SK-N-SH treated with all-trans-retinoic acid at 6 μM for 48 hours (cell line): ENCODE measurements at regions not wholly inside any gene's neighbourhood (a gene's known extent, or its start where the extent isn't known, plus 50 kb on each side); places are given as distances from the start of the nearest gene placed in this dataset.

ENCODE experiments used
- ATAC-seq: fragments of 200-7000 bp; cut with Tn5 transposase; 3 replicates; pipeline ENCODE4 v1.9.1; 2020; ENCODE audit warnings: mild to moderate bottlenecking, moderate library complexity
- ARNTL ChIP-seq: fragments of 450-650 bp; formaldehyde crosslinking; IDR thresholded peaks from 2 replicates; pipeline ENCODE4 v1.5.0; 2020; ENCODE audit warnings: low read depth, mild to moderate bottlenecking, moderate library complexity, borderline replicate concordance
- BACH2 ChIP-seq: fragments of 250-450 bp; sonication (Bioruptor Pico); IDR thresholded peaks from 2 replicates; pipeline ENCODE4 v1.9.0; 2021; ENCODE audit warnings: mild to moderate bottlenecking, borderline replicate concordance
- ESRRG ChIP-seq: fragments of 250-450 bp; sonication (Bioruptor Pico); IDR thresholded peaks from 2 replicates; pipeline ENCODE4 v1.6.1; 2021; ENCODE audit warnings: mild to moderate bottlenecking
- GLIS3 ChIP-seq: fragments of 250-450 bp; sonication (Bioruptor Pico); IDR thresholded peaks from 2 replicates; pipeline ENCODE4 v1.5.0; 2020; ENCODE audit warnings: mild to moderate bottlenecking, moderate library complexity
- ISL1 ChIP-seq: fragments of 250-450 bp; sonication (Bioruptor Pico); IDR thresholded peaks from 2 replicates; pipeline ENCODE4 v2.1.2; 2022; ENCODE audit warnings: mild to moderate bottlenecking, moderate library complexity
- OSR1 ChIP-seq: fragments of 250-450 bp; sonication (Bioruptor Pico); IDR thresholded peaks from 2 replicates; pipeline ENCODE4 v1.8.0; 2022; ENCODE audit warnings: moderate library complexity, mild to moderate bottlenecking, inconsistent platforms
- PPARA ChIP-seq: fragments of 250-450 bp; sonication (Bioruptor Pico); IDR thresholded peaks from 2 replicates; pipeline ENCODE4 v1.5.0; 2020; ENCODE audit warnings: mild to moderate bottlenecking, borderline replicate concordance
- RARB ChIP-seq: fragments of 250-450 bp; sonication (Bioruptor Pico); IDR thresholded peaks from 2 replicates; pipeline ENCODE4 v1.8.0; 2021; ENCODE audit warnings: mild to moderate bottlenecking, moderate library complexity
- SNAI2 ChIP-seq: fragments of 250-450 bp; sonication (Bioruptor Pico); IDR thresholded peaks from 2 replicates; pipeline ENCODE4 v1.5.0; 2020; ENCODE audit warnings: mild to moderate bottlenecking, moderate library complexity
- TCF4 ChIP-seq: fragments of 250-450 bp; sonication (Bioruptor Pico); IDR thresholded peaks from 2 replicates; pipeline ENCODE4 v1.8.0; 2021; ENCODE audit warnings: mild to moderate bottlenecking, moderate library complexity, borderline replicate concordance
- TOX ChIP-seq: fragments of 250-450 bp; sonication (Bioruptor Pico); IDR thresholded peaks from 2 replicates; pipeline ENCODE4 v1.8.0; 2021; ENCODE audit warnings: mild to moderate bottlenecking, moderate library complexity, borderline replicate concordance
- ZC3H10 ChIP-seq: fragments of 250-450 bp; sonication (Bioruptor Pico); IDR thresholded peaks from 2 replicates; pipeline ENCODE4 v1.5.1; 2021; ENCODE audit warnings: mild to moderate bottlenecking, moderate library complexity
- ZFP3 ChIP-seq: fragments of 250-450 bp; sonication (Bioruptor Pico); IDR thresholded peaks from 2 replicates; pipeline ENCODE4 v1.5.0; 2020; ENCODE audit warnings: mild to moderate bottlenecking, moderate library complexity
- ZFP30 ChIP-seq: fragments of 450-650 bp; formaldehyde crosslinking; IDR thresholded peaks from 2 replicates; pipeline ENCODE4 v1.5.0; 2022; ENCODE audit warnings: mild to moderate bottlenecking, moderate library complexity
- ZNF565 ChIP-seq: fragments of 450-650 bp; formaldehyde crosslinking; conservative IDR thresholded peaks from 2 replicates; pipeline ENCODE4 v1.5.0; 2020; ENCODE audit warnings: low read depth, mild to moderate bottlenecking, moderate library complexity
- ZNF70 ChIP-seq: fragments of 450-650 bp; formaldehyde crosslinking; IDR thresholded peaks from 2 replicates; pipeline ENCODE4 v1.5.0; 2020; ENCODE audit warnings: mild to moderate bottlenecking, moderate library complexity
- ZNF8 ChIP-seq: fragments of 450-650 bp; formaldehyde crosslinking; IDR thresholded peaks from 2 replicates; pipeline ENCODE4 v1.5.0; 2020; ENCODE audit warnings: mild to moderate bottlenecking, moderate library complexity
- TF ChIP-seq, protein P1 (sequence below): fragments of 250-450 bp; sonication (Bioruptor Pico); IDR thresholded peaks from 2 replicates; pipeline ENCODE4 v1.8.0; 2021; ENCODE audit warnings: low read depth, mild to moderate bottlenecking, moderate library complexity, borderline replicate concordance
- TF ChIP-seq, protein P2 (sequence below): fragments of 250-450 bp; sonication (Bioruptor Pico); IDR thresholded peaks from 2 replicates; pipeline ENCODE4 v1.8.0; 2020; ENCODE audit warnings: mild to moderate bottlenecking, moderate library complexity, borderline replicate concordance
- TF ChIP-seq, protein P3 (sequence below): fragments of 250-450 bp; sonication (Bioruptor Pico); IDR thresholded peaks from 2 replicates; pipeline ENCODE4 v1.5.0; 2020; ENCODE audit warnings: mild to moderate bottlenecking, moderate library complexity
- TF ChIP-seq, protein P4 (sequence below): fragments of 250-450 bp; sonication (Bioruptor Pico); IDR thresholded peaks from 2 replicates; pipeline ENCODE4 v1.5.1; 2020; ENCODE audit warnings: low read depth, mild to moderate bottlenecking, moderate library complexity

DNA sequence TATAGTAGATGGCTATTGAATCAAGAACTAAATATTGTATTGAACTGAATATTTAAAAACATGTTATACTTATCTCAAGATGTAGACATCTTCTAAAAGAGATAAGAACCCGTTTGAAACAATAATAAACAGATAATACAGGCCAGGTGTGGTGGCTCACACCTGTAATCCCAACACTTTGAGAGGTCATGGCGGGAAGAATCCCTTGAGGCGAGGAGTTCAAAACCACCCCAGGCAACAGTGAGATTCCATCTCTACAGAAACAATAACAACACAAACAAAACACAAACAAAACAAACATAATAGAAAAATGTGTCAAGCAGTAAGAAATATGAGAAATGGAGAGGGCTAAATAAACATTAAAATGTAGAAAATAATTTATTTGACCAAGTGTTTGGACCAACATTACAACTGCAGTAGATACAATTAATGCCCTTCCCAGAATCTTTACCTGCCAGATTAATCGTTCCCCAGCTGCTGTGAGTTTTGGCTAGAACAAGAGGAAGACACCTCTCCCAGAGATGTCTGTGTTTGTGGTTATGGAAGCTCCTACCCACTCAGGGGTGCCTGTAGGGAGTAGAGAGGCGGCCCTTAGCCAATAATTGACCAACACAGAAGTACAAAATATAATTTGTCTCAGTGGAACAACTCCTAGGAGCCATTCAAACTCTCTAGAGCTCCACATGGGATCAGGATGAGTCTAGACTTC lies 111.9 kb upstream of the AGTR1 start (continued):
- TF ChIP-seq, protein P1, sequence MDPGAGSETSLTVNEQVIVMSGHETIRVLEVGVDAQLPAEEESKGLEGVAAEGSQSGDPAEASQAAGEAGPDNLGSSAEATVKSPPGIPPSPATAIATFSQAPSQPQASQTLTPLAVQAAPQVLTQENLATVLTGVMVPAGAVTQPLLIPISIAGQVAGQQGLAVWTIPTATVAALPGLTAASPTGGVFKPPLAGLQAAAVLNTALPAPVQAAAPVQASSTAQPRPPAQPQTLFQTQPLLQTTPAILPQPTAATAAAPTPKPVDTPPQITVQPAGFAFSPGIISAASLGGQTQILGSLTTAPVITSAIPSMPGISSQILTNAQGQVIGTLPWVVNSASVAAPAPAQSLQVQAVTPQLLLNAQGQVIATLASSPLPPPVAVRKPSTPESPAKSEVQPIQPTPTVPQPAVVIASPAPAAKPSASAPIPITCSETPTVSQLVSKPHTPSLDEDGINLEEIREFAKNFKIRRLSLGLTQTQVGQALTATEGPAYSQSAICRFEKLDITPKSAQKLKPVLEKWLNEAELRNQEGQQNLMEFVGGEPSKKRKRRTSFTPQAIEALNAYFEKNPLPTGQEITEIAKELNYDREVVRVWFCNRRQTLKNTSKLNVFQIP (CRISPR knock-in tag): no peak
- TF ChIP-seq RARB (CRISPR knock-in tag) (no peak), PPARA (no peak)

DNA sequence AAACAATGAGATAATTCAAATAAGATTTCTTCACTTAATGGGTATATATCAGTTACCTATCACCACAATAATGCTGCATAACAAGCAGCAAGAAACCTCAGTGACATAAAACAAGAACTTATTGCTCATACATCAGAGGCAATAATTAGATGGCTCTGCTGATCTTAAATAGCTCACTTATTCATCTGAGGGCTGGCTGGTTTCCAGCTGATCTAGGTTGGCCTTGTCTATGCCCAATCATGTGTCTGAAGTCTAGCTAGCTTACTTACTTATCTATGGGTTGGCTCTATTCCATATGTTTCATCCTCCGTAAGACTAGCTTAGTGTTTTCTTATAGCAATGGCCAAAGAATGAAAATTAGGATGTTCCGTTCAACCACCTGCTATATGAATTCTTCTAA lies 109.4 kb upstream of the AGTR1 start:
- TF ChIP-seq, protein P2, sequence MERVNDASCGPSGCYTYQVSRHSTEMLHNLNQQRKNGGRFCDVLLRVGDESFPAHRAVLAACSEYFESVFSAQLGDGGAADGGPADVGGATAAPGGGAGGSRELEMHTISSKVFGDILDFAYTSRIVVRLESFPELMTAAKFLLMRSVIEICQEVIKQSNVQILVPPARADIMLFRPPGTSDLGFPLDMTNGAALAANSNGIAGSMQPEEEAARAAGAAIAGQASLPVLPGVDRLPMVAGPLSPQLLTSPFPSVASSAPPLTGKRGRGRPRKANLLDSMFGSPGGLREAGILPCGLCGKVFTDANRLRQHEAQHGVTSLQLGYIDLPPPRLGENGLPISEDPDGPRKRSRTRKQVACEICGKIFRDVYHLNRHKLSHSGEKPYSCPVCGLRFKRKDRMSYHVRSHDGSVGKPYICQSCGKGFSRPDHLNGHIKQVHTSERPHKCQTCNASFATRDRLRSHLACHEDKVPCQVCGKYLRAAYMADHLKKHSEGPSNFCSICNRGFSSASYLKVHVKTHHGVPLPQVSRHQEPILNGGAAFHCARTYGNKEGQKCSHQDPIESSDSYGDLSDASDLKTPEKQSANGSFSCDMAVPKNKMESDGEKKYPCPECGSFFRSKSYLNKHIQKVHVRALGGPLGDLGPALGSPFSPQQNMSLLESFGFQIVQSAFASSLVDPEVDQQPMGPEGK (CRISPR knock-in tag): no peak
- TF ChIP-seq BACH2 (CRISPR knock-in tag) (no peak), ZFP3 (no peak), SNAI2 (CRISPR knock-in tag) (no peak), ZNF70 (no peak), ZNF8 (CRISPR knock-in tag) (no peak), PPARA (no peak), ESRRG (CRISPR knock-in tag) (no peak), ZC3H10 (CRISPR knock-in tag) (no peak)
- TF ChIP-seq, protein P1 (CRISPR knock-in tag): no peak
- TF ChIP-seq, protein P3, sequence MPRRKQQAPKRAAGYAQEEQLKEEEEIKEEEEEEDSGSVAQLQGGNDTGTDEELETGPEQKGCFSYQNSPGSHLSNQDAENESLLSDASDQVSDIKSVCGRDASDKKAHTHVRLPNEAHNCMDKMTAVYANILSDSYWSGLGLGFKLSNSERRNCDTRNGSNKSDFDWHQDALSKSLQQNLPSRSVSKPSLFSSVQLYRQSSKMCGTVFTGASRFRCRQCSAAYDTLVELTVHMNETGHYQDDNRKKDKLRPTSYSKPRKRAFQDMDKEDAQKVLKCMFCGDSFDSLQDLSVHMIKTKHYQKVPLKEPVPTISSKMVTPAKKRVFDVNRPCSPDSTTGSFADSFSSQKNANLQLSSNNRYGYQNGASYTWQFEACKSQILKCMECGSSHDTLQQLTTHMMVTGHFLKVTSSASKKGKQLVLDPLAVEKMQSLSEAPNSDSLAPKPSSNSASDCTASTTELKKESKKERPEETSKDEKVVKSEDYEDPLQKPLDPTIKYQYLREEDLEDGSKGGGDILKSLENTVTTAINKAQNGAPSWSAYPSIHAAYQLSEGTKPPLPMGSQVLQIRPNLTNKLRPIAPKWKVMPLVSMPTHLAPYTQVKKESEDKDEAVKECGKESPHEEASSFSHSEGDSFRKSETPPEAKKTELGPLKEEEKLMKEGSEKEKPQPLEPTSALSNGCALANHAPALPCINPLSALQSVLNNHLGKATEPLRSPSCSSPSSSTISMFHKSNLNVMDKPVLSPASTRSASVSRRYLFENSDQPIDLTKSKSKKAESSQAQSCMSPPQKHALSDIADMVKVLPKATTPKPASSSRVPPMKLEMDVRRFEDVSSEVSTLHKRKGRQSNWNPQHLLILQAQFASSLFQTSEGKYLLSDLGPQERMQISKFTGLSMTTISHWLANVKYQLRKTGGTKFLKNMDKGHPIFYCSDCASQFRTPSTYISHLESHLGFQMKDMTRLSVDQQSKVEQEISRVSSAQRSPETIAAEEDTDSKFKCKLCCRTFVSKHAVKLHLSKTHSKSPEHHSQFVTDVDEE: no peak
- TF ChIP-seq, protein P4, sequence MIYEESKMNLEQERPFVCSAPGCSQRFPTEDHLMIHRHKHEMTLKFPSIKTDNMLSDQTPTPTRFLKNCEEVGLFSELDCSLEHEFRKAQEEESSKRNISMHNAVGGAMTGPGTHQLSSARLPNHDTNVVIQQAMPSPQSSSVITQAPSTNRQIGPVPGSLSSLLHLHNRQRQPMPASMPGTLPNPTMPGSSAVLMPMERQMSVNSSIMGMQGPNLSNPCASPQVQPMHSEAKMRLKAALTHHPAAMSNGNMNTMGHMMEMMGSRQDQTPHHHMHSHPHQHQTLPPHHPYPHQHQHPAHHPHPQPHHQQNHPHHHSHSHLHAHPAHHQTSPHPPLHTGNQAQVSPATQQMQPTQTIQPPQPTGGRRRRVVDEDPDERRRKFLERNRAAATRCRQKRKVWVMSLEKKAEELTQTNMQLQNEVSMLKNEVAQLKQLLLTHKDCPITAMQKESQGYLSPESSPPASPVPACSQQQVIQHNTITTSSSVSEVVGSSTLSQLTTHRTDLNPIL: no peak
- ATAC-seq: no peak

DNA sequence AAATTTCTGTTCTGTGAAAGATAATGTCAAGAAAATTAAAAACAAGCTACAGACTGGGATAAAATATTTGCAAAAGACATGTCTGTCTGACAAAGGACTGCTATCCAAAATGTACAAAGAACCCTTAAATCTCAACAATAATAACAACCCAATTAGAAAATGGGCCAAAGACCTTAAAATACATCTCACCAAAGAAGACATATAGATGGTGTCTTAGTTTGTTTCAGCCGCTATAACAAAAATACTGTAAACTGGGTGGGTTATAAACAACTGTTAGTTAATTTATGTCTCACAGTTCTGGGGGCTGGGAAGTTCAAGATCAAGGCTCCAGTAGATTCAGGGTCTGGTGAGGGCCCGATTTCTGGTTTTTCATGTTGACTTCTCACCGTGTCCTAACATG lies 106.2 kb upstream of the AGTR1 start:
- no peak for ATAC-seq
- TF ChIP-seq PPARA (no peak), ZNF565 (CRISPR knock-in tag) (no peak), ESRRG (CRISPR knock-in tag) (no peak), ISL1 (CRISPR knock-in tag) (no peak), OSR1 (CRISPR knock-in tag) (no peak), ZNF70 (no peak), ZNF8 (CRISPR knock-in tag) (no peak), TOX (CRISPR knock-in tag) (no peak), BACH2 (CRISPR knock-in tag) (no peak), SNAI2 (CRISPR knock-in tag) (no peak), TCF4 (CRISPR knock-in tag) (no peak), ZFP30 (CRISPR knock-in tag) (no peak), ARNTL (CRISPR knock-in tag) (no peak), ZC3H10 (CRISPR knock-in tag) (no peak), GLIS3 (CRISPR knock-in tag) (no peak)
- TF ChIP-seq, protein P3: no peak
- TF ChIP-seq, protein P1 (CRISPR knock-in tag): no peak
- TF ChIP-seq, protein P2 (CRISPR knock-in tag): no peak
